Thoracic aorta (tissue), 2 donors: ENCODE measurements at regions not wholly inside any gene's neighbourhood (a gene's known extent, or its start where the extent isn't known, plus 50 kb on each side); places are given as distances from the start of the nearest gene placed in this dataset.

Experiments used
- ATAC-seq: fragments of 150-250 bp; one replicate; pipeline ENCODE4 v1.8.0; 2017; ENCODE audit warnings: low read depth; ENCODE audit not compliant: insufficient number of reproducible peaks, low FRiP score
- DNase-seq: peaks from one replicate; pipeline ENCODE4 v3.0.0-alpha.2; 2020; ENCODE audit warnings: low spot score
- H3K27ac ChIP-seq, 2 donors: fragments of 200-600 bp; sonication (generic); 1 replicate in 1 of 2; 2 replicates in 1 of 2; pipeline ENCODE4 v1.5.1; 2016; ENCODE audit warnings: mild to moderate bottlenecking in 2 of 2, moderate library complexity in 2 of 2
- H3K27me3 ChIP-seq: fragments of 200-600 bp; sonication (generic); replicated peaks from 2 replicates; pipeline ENCODE4 v1.6.0; 2016; ENCODE audit warnings: mild to moderate bottlenecking; ENCODE audit not compliant: insufficient read depth
- H3K36me3 ChIP-seq: fragments of 200-600 bp; sonication (generic); one replicate; pipeline ENCODE4 v1.5.1; 2016
- H3K4me1 ChIP-seq, 2 donors: fragments of 200-600 bp; sonication (generic); 1 replicate in 1 of 2; 2 replicates in 1 of 2; pipeline versions ENCODE4 v1.5.1 to v1.6.0; 2016; ENCODE audit warnings: low read depth in 2 of 2, mild to moderate bottlenecking in 1 of 2; ENCODE audit not compliant: control insufficient read depth in 1 of 2
- H3K4me3 ChIP-seq: fragments of 200-600 bp; sonication (generic); 2 replicates; pipeline ENCODE4 v1.5.1; 2016; ENCODE audit warnings: mild to moderate bottlenecking
- H3K9me3 ChIP-seq: fragments of 200-600 bp; sonication (generic); 2 replicates; pipeline ENCODE4 v1.5.1; 2016
- TF ChIP-seq, protein P1 (sequence below): fragments of 200-600 bp; sonication (generic); IDR thresholded peaks from one replicate; pipeline ENCODE4 v1.5.1; 2019; ENCODE audit warnings: antibody characterized with exemption

DNA sequence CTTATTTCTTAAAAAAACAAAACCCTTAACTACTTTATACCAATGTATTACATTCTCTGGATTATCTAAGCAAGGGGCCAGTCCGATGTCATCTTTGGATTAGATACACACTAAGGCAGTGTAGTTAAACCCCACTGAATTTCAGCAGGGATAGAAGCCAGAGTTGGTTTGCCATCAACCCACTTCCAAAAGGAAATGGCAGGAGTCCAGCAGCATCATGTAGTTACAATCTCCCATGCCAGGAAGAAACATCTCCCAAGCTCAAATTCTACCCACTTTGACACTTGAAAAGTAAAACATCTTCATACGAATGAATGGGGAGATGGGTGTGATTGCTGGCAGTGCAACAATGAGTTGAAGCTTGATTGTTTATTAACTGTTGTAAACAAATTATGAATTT is 203.5 kb upstream of the PLXNC1 start:
- ATAC-seq: no peak
- DNase-seq: no peak
- Histone ChIP-seq H3K27ac (no peak overlapping the region), H3K4me1 (peaks cover 0 to 6% of the 10 kb centered on the region in 2 donors), H3K4me3 (no peak overlapping the region), H3K27me3 (no peaks in the 10 kb centered on the region), H3K9me3 (no peaks in the 10 kb centered on the region), H3K36me3 (no peaks in the 10 kb centered on the region)
- TF ChIP-seq, protein P1, sequence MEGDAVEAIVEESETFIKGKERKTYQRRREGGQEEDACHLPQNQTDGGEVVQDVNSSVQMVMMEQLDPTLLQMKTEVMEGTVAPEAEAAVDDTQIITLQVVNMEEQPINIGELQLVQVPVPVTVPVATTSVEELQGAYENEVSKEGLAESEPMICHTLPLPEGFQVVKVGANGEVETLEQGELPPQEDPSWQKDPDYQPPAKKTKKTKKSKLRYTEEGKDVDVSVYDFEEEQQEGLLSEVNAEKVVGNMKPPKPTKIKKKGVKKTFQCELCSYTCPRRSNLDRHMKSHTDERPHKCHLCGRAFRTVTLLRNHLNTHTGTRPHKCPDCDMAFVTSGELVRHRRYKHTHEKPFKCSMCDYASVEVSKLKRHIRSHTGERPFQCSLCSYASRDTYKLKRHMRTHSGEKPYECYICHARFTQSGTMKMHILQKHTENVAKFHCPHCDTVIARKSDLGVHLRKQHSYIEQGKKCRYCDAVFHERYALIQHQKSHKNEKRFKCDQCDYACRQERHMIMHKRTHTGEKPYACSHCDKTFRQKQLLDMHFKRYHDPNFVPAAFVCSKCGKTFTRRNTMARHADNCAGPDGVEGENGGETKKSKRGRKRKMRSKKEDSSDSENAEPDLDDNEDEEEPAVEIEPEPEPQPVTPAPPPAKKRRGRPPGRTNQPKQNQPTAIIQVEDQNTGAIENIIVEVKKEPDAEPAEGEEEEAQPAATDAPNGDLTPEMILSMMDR: no peak

DNA sequence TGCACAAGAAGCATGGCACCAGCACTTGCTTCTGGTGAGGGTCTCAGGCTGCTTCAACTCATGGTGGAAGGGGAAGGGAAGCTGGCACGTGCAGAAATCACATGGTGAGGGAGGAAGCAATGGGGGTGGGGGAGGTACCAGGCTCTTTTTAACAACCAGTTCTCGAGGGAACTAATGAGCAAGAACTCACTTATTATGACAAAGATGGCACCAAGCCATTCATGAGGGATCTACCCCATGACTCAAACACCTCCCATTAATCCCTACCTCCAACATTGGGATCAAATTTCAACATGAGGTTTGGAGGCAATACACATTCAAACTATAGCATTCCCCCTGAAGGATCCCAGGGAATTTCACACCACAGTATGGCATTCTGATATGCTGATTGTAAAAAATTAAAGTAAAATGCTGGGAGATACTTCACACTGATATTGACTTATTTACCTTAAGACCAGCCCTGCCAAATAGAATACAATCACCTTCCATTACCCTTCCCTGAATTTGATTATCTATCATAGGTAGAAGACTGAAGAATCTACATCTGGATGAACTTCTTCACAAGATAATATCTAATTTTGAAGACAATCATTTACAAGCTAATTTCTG is 201.7 kb upstream of the PLXNC1 start:
- TF ChIP-seq, protein P1: no peak
- Histone ChIP-seq H3K36me3 (no peaks in the 10 kb centered on the region), H3K4me3 (no peak overlapping the region), H3K4me1 (peaks cover 4 to 15% of the 10 kb centered on the region in 2 donors), H3K27ac (no peak overlapping the region), H3K9me3 (no peaks in the 10 kb centered on the region), H3K27me3 (no peaks in the 10 kb centered on the region)
- ATAC-seq: no peak
- no peak for DNase-seq

DNA sequence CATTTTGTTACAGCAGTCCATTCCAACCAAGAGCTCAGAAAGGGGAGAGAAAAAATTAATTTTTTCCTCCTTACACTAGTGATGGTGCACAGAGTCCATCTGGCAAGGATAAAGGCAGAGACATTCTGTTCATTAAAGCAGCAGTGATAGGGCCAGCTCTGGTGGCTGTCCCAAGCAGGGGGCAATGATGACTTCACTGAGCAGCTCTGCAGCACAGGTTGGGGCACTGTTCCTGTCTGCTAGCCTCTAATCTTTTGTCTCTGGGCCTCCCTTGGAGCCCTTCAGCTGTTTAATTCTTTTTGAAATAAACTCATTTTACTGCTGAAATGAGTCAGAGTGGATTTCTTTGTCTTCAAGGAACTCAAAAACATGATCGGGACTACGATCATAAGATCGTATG is 200.9 kb upstream of the PLXNC1 start:
- no peak for ATAC-seq
- no peak overlapping the region for H3K4me3 ChIP-seq
- H3K27me3 ChIP-seq: no peaks in the 10 kb centered on the region
- peaks cover 4 to 15% of the 10 kb centered on the region in 2 donors for H3K4me1 ChIP-seq
- no peak overlapping the region for H3K27ac ChIP-seq
- no peak for DNase-seq
- H3K9me3 ChIP-seq: no peaks in the 10 kb centered on the region
- TF ChIP-seq, protein P1: no peak
- no peaks in the 10 kb centered on the region for H3K36me3 ChIP-seq

DNA sequence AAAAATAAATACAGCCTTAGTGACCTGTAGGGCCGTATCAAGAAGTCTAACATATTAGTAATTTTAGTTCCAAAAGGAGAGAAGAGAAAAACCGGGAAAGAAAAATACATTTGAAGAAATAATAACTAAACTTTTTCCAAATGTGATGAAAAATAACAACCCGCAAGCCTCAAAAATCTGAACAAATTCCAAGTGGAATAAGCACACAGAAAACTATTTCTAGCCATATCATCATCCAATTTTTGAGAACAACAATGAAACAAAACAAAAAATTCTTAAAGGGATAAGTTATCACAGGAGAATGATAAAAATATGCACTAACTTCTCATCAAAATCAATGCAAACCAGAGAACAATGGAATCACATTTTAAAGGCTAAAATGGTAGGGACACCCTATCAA is 198.1 kb upstream of the PLXNC1 start:
- DNase-seq (no peak), ATAC-seq (no peak)
- TF ChIP-seq, protein P1: no peak
- H3K36me3 ChIP-seq: no peaks in the 10 kb centered on the region
- H3K27ac ChIP-seq: peak overlapping the region in 1 of 2 donors; percentile 52
- H3K4me3 ChIP-seq: no peak overlapping the region
- no peaks in the 10 kb centered on the region for H3K27me3 ChIP-seq
- H3K4me1 ChIP-seq: peaks cover 4 to 15% of the 10 kb centered on the region in 2 donors
- H3K9me3 ChIP-seq: no peaks in the 10 kb centered on the region

DNA sequence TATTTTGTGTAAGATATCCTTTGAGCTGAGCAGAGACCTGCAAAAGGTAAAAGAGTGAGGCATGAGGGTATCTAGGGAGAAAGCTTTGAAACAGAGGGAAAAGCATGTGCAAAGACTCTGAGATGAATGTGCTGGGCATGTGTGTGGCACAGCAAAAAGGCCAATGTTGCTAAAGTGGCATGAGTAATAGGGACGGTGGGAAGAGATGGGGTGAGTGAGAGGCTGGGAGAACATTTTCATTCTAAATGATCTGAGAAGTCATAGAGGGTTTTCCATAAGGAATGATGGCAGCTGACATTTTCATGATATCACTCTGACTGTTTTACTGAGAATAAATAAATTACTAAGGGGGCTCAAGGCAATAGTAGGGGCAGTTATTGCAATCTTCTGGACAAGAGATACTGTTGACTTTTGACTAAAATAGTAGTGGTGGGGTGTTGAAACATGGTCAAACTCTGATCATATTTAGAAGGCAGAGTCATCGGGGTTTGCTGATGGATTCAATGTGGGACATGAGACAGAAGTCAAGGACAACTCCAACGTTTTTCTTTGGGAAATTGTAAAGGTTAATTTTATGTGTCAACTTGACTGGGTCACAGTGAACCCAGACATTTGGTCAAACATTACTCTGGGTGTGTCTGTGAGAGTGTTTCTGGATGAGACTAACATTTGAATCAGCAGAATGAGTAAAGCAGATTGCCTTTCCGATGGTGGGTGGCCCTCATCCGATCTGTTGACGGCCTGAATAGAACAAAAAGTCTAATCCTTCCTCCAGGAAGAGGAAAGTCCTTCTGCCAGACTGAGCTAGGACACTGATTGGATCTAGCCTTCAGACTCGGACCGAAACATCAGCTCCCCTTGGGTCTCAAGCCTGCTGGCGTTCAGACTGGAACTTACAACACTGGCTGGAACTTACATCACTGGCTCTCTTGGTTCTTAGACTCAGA is 193.9 kb upstream of the PLXNC1 start:
- no peak for DNase-seq

More for the DNA sequence above, 193.9 kb upstream of the PLXNC1 start:
- TF ChIP-seq, protein P1: no peak
- Histone ChIP-seq H3K36me3 (no peaks in the 10 kb centered on the region), H3K27ac (peak overlapping the region in 1 of 2 donors; percentile 18), H3K4me3 (no peak overlapping the region), H3K27me3 (no peaks in the 10 kb centered on the region), H3K9me3 (no peaks in the 10 kb centered on the region), H3K4me1 (peaks cover 4 to 13% of the 10 kb centered on the region in 2 donors)
- ATAC-seq: no peak
